ENCODE measurements at regions not wholly inside any gene's neighbourhood (a gene's known extent, or its start where the extent isn't known, plus 50 kb on each side); places are given as distances from the start of the nearest gene placed in this dataset.

- DNase-seq (ENCODE audit: low read depth, low spot score) (no peak), FAIRE-seq (no peak), ATAC-seq (no peak)
- Histone ChIP-seq H3K27me3 (replicated peaks in 1 of 2; ENCODE audit: control insufficient read depth in 2 of 2, insufficient read depth in 2 of 2, low read length in 1 of 2) (no peaks in the 10 kb centered on the region; a peak in 2 of 4 replicates), H3K9ac (ENCODE audit: control insufficient read depth, insufficient read depth, low read length) (no peak overlapping the region), H3K4me1 (ENCODE audit: control insufficient read depth, insufficient read depth, low read length) (no peaks in the 10 kb centered on the region; the same call in 1 of the 2 replicates), H2AFZ (ENCODE audit: control insufficient read depth, low read depth, low read length) (no peak overlapping the region), H3K27ac (ENCODE audit: control insufficient read depth, insufficient read depth) (no peak overlapping the region), H3K4me2 (ENCODE audit: control insufficient read depth, insufficient read depth) (no peak overlapping the region), H3K36me3 (ENCODE audit: control insufficient read depth in 2 of 2, insufficient read depth in 2 of 2, low read length in 1 of 2) (no peaks in the 10 kb centered on the region), H4K20me1 (ENCODE audit: control insufficient read depth, insufficient read depth) (no peaks in the 10 kb centered on the region), H3K4me3 (no peak overlapping the region), H3K9me3 (replicated peaks; ENCODE audit: control insufficient read depth, insufficient read depth, low read length) (no peaks in the 10 kb centered on the region), H3K79me2 (ENCODE audit: control insufficient read depth, insufficient read depth, low read length) (no peaks in the 10 kb centered on the region)
- ChIA-PET POLR2A (no interaction called here), CTCF (interaction anchor here (1.0 to 2.0 kb wide), 2 partner anchors 15 to 25 kb away, joined by 3 to 6 read pairs; no protein-coding TSS in a partner anchor), RAD21 (ENCODE audit: unreplicated experiment) (no interaction called here), SMC1A (ENCODE audit: uncharacterized antibody, unreplicated experiment) (no interaction called here)
- intact Hi-C loops (cut with micrococcal nuclease; ENCODE audit: unreplicated experiment) = no loop called here
- BruUV-seq (replicated peaks) = no TSS peak
- in situ Hi-C loops (cut with MboI) = no loop called here
- TF ChIP-seq POLR2A (IDR thresholded peaks at IDR 0.05; ENCODE audit: low read depth, low read length) (no peak), NFXL1 (IDR thresholded peaks at IDR 0.05; ENCODE audit: borderline replicate concordance) (no peak), NR2C1 (IDR thresholded peaks at IDR 0.05) (no peak), SP1 (IDR thresholded peaks at IDR 0.05; ENCODE audit: low read depth, low read length) (no peak), RAD21 (IDR thresholded peaks at IDR 0.05; ENCODE audit: insufficient read depth, low read depth, low read length) (no peak), TBL1XR1 (IDR thresholded peaks at IDR 0.05; ENCODE audit: low read depth, low read length) (no peak), RBBP5 (conservative IDR thresholded peaks at IDR 0.05) (no peak), ZNF687 (IDR thresholded peaks at IDR 0.05) (no peak), NRF1 (conservative IDR thresholded peaks at IDR 0.05; ENCODE audit: low read depth, low read length) (no peak), RB1 (IDR thresholded peaks at IDR 0.05; ENCODE audit: borderline replicate concordance) (no peak), RCOR1 (conservative IDR thresholded peaks at IDR 0.05; ENCODE audit: low read depth, low read length) (no peak), SREBF1 (IDR thresholded peaks at IDR 0.05; ENCODE audit: low read length) (no peak), SMC3 (IDR thresholded peaks at IDR 0.05; ENCODE audit: borderline replicate concordance, low read length) (no peak)
Observed at GRCh38 chr3:107436029-107436428, 58.8 kb downstream of the CCDC54 start.

All from GM12878 (cell line).